HG02798 (cell line): ENCODE measurements at regions not wholly inside any gene's neighbourhood (a gene's known extent, or its start where the extent isn't known, plus 50 kb on each side); places are given as distances from the start of the nearest gene placed in this dataset.
A peak's percentile ranks its signal among the peaks of the same experiment; 100 is the strongest.

Experiments
- ATAC-seq: cut with Tn5 transposase; IDR thresholded peaks from one replicate; pipeline ENCODE4 v1.9.1; 2021; ENCODE audit warnings: mild to moderate bottlenecking; ENCODE audit not compliant: unreplicated experiment, poor library complexity

DNA sequence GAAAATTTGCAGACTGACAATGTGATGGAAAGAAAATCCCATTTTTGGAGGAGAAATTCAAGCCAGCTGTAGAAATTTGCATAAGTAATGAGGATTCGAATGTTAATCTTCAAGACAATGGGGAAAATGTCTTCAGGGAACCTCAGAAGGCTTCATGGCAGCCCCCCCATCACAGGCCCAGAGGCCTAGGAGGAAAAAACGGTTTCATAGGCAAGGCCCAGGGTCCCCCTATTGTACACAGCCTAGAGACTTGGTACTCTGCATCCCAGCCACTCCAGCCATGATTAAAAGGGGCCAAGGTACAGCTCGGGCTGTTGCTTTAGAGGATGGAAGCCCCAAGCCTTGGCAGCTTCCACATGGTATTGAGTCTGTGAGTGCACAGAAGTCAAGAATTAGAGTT lies 303.6 kb upstream of the PCDH7 start:
- ATAC-seq = no peak

DNA sequence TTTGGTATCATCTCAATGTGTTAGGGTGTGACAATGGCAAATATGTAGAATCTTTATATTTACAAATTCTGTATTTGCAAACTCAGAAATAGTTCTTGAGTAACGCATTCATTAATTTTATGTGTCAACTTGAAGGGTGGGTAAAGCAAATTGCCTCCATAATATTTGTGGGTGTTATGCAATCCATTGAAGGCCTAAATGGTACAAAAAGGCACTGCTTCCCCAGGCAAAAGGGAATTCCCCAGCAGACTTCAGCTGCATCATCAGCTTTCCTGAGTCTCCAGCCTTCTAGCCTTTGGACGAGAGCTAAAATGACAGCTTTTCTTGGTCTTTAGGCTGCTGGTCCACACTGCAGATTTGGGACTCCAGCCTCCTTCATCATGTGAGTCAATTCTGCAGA lies 292.2 kb upstream of the PCDH7 start:
- ATAC-seq = no peak

DNA sequence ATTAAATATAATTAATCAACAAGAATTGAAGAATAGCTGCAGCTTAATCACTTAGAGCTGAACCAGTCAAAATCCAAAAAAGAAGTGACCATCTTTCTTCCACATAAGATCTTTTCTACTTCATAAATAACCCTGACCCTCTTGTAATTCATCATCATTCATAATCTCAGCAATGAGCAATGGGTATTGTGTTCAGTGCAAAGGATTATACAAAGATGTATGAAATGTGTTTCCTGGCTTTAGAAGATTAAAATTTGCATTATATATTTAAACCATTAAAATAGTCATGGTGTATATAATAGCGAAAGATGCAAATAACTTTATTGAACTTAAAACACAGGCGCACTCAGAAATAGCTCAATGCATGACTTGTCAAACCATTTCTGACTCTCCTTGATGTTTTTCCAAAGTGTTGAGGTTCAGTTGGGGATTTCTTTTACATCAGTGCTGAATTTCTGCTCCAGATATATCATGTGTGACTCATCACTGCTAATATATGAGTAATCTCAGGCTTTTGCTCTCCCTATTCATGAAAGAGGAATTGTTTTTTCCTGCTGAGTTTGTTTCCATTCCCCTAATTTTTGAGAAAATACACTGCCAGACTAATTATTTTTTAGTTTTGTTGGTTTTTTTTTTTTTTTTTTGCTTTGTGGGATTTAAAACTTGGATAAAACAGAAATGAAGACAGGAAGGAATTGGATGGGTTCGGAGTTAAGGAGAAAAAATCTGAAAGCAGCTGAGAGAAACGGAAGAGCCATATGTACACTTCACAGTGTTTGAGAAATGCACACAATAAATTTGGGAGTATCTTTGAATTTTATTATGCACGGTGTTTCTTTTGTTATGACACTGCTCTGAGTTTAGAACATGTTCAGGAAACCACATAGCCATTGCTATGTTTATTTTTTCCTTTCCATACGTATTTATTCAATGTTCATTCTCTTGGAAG lies 290.1 kb upstream of the PCDH7 start:
- no peak for ATAC-seq

DNA sequence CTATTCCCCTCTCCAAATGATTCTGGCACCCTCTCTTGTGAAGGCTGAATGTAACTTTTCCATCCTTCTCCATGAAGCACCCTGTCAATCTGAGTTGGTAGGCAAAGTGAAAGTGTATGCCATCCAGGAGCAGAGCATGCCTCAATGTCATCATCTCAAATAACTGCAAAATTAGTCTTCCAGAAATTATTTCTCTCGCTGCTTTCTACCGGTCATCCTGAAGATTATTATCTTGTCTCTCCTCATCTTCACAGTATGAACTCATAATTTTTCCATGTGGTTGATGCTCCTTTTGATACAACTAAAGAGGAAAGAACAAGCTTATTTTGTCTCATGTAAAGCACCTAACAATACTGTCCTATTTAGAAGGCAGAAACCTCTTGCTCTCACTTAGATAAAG lies 285.5 kb upstream of the PCDH7 start:
- ATAC-seq = no peak

DNA sequence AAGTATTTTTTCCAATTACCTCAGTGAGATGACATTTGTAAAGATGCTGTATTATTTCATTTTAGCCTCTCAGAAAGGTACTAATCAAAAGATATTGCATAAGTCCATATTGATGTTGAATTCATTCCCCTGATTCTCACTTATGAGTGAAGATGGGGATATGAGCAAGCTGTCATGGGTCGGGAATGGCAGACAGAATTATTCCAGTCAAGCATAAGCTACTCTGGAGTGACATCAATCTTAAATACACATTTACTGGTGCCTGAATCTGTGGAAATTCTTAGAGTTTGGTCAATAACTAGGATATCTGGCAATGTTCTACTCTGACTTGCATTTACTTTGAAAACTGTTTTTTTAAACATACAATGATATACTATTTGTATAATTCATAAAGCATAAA lies 283.8 kb upstream of the PCDH7 start:
- no peak for ATAC-seq

DNA sequence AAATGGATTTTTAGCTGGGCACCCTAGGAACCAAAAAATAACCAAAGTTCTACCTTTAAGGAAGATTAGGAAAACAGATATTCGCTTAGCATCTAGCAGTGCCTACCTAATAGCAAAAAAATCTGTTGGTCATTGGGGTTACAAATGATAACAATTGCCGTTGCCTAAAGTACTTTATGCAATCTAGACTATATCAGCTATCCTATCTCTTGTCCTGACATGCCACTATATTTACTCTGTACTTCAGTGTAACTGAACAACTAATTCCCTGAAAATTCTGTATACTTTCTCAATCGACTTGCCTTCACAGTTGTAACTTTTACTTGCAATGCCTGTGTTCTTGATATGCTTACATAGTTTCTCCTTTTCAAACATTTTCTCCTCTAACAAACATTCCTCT lies 282.9 kb upstream of the PCDH7 start:
- ATAC-seq = no peak

DNA sequence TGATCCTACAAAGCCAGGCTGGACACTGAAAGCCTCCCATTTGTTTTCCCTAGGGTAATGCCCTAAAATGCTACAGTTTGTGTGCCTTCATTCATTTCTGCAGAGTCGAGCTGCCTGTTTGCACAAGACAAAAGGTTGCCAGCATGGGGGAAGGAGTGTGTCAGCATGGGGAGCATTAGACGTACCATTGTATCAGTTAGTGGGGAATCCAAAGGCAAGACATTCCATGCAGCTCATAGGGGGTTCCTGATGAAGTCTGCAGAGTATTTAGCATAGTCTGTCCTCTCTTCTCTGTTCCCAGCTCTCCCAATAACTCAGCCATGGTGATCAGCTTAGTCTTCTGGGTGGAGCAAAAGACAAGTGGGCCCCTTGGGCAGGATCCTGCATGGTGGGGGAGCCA lies 276.9 kb upstream of the PCDH7 start:
- no peak for ATAC-seq

DNA sequence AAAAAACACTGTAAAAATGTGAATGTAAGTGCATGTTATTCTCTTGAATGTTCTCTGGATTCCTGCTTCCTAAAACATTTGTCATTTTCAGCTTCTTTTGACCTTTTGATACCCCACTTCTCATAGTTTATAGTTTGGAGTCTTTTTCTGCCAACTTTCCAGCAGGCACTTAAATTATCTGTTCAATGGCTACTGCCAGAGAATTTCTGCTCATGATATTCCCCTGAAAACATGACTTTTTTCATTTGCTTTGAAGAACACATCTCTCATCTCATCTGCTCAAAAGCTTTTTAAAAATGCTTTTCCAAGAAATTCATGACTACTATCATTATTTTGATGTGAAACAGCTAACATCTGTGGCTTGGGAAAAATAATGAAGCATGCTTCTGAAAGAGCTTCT lies 269.7 kb upstream of the PCDH7 start:
- no peak for ATAC-seq

DNA sequence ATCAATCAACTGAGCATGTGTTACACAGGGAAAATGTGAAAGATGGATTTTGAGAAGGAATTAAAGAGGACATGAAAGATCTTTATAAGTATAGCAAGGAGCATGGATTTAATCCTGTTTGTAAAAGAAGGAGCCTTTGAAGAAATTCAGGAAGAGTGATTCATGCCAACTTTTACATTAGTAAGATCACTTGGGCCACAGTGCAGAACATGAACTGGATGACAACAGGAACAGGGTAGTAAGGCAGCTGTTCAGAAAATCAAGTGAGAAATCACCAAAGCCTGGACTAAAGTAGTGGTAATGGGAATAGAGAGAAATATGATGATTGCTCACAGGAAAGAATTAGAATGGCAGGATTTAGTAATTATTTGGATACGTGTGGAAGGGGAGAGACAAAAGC lies 265.7 kb upstream of the PCDH7 start:
- ATAC-seq = no peak

DNA sequence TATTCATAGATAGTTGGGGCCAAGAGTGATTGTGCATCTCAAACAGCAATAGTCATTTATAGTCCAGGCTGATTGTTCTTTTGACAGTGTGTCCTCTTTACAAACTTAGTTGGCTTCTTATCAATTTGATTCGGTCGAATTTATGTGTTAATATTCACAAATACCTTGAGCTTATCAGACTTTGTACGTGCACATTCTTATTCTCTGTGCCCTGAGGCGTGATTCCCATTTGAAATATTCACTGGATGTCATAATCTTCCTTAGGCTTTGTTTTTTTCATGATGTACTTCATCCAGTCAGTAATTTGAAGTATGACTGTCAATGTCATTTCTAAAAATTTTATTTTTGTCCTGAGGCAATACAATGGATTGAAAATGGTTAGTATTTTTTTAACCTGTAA lies 263.5 kb upstream of the PCDH7 start:
- no peak for ATAC-seq

DNA sequence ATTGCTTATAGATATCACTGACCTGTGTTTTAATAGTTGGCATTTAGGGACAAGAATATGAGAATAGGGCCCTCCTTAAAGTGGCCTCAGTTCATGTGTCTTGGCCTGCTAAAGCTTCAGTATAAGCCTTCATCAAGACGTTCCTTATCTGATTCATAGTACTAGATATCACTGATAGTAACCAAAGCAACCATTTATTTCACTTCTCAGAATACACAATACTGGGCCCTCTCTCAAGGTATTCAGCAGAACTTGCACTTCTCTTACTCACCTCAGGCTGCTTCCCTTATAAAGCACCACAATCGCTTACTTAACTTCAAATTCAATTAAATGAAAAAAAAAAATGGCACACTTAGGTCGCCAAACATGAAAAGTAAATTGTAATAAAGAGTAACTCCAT lies 259.4 kb upstream of the PCDH7 start:
- peak; percentile 43 for ATAC-seq

DNA sequence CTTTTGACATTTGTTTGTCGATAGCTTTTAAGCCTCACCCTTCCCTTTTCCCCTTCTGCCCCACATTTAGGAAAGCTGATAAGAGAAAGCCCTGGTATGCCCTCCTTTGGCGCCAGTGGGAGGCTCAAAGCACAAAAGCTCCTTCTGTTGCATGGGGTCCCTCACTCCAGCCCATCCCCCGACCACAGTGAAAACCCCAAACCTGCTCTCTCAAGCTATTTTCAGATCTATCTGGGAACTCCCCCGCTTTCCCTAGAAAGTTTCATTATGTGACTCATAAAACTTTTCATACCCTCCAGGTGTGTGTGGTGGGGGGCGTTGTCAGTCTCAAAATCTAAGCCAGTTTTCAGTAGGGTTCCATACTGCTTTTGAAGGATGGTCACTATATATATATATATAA lies 259.0 kb upstream of the PCDH7 start:
- peak; percentile 66 for ATAC-seq

DNA sequence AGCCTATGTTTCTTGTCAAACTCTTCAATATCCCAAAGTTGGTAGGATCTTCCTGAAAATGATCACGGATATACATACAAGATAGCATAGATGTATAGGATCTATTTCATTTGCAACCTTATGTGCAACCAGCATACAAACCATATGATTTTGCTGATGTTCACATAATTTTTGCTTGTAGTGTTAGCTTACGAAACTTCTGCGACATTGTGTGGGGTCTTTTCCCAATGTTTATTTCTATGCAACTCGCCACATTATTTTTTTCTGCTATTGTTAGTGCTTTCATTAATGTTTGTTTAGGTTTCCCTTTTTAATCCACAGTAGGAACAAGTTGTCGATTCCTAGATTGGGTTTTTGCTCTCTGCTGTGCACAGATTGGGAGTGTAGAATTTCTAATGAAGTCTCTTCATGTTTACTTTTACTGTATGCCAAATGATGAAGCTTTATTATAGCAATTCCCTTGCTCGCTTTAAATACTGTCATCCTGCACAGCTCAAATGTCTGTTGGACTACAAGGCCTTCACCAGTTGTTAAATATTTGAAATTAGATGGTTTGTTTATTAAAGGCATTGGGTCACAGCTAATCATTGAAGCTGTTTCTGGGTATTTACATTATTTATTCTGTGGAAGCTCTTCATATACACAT lies 257.6 kb upstream of the PCDH7 start:
- no peak for ATAC-seq

DNA sequence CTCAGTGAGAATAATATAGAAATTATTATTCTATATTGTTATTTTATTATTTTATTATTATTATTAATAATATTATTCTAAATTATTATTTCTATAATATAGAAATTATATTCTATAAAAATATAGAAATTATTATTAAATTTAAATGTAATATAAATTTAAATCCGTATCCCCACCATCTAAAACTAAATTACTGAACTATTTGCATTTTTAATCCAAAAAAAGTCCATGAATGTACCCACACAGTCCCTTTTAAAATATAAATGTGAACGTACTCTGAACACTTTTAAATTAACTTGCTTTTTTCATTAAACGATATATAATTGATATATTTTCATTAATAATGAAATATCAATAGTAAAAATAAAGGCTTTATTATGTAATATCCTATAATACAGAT lies 248.3 kb upstream of the PCDH7 start:
- no peak for ATAC-seq

DNA sequence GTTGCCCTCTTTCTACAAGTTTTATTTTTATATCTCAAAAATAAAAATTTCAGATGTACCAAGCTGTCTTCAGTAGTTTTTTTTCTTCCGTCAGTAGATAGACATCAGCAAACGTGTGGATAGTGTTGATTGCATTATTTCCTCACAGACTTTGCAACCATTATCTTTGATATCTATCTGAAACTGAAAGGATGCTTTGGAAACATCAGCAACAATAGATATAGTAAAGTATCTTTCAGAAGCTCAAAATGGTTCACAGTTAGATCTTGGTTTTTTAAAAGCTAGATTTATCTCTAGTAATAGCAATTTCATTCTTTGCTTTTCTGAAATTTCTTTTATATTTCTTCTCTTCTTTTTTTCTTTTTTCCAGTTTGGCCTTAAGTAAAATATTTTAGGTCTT lies 246.9 kb upstream of the PCDH7 start:
- no peak for ATAC-seq

DNA sequence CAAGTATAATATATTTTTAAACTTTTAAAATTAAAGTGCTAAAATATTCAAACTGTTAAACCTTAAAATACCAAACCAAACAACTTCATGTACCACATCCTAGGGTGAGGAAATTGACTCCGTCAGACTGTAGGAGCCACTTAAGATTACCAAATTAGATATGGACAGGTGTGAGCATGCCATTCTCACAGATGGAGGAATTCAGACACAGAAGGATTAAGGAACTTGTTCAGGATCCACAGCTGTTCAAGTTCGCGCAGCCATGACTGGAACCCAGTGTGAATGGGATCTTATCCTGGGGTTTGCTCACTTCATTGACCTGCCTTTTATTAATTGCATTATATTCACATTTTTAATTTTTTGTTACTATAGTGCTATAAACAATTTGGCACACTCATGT lies 224.9 kb upstream of the PCDH7 start:
- ATAC-seq = no peak

DNA sequence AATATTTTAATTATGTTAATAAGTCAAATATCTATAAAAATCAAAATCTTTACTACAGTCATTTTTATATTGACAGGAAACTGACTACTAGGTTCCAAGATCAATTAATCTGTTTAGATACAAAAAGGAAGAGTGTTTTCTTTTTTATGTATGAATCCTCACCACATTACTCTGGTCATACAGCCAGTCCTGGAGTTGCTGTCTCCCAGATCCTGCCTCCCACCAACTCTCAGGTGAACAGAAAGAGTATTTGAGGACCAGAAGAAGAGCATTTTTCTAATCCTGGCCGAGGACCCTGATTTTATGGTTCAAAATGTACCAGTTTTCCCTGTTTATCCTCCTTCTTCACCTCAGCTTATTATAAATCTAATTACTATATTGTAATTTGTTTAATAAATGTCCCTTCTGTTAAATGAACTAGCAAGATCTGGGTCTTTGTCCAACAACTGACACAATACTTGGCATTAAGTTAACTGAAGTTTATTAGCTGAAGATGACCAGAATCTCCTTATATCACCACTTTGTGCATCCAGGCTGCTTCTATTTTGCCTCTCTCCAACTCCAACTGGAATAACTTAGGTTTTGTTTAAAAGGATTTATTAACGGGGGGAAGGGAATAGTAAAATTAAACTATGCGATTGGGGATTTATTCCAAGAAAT lies 224.4 kb upstream of the PCDH7 start:
- ATAC-seq = no peak

DNA sequence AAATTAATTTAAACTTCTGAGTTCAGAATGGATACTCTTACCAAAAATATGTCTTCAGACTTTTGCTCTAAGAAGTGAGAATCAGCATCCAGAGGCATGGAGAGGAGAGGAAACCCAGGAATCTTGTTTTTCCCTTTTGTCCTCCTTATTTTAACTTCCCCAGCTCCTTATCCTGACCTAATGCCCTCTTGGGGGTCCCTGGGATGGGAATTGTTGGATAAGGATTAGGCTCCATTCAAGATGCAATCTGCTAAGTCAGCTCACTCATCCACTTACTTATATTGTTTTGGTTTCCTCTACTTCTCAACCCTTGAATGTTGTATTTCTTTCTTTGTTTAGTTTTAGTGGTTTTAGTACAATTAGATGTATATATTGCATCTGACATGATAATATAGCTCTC lies 208.4 kb upstream of the PCDH7 start:
- no peak for ATAC-seq

DNA sequence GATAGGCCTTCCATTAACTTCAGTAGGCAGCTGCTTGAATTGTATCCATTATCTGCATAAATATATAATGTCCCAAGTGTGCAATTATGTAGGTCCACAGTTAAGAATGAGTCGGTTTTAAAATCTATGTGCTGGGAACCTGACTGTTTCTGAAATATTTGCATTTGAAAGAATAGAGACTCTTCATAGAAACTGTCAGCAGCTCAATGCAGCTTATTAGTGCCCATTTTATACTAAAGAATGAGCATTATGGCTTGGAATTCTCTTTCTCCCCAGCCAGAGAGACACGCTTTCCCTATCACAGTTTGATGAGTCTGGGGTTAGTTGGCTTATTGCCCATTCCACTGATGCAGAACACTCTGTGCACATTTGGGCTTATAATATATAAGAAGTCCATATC lies 202.0 kb upstream of the PCDH7 start:
- no peak for ATAC-seq

DNA sequence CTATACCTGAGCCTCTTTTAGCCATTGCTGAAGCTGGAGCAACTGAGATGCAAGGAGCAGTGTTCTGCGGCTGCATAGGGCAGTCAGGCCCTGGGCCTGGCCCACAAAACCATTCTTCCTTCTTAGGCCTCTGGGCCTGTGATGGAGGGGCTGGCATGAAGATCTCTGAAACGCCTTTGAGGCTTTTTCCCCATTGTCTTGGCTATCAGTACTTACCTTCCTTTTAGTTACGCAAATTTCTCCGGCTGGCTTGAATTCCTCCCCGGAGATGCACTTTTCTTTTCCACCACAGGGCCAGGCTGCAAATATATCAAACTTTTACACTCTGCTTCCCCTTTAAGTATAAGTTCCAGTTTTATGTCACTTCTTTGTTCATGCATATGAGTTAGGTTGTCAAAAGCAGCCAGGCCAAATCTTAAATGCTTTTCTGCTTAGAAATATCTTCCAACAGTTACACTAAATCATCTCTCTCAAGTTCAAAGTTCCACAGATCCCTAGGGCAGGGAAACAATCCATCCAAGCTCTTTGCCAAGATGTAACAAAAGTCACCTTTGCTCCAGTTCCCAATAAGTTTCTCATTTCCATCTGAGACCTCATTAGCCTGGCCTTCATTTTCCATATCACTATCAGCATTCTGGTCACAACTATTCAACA lies 194.4 kb upstream of the PCDH7 start:
- no peak for ATAC-seq

DNA sequence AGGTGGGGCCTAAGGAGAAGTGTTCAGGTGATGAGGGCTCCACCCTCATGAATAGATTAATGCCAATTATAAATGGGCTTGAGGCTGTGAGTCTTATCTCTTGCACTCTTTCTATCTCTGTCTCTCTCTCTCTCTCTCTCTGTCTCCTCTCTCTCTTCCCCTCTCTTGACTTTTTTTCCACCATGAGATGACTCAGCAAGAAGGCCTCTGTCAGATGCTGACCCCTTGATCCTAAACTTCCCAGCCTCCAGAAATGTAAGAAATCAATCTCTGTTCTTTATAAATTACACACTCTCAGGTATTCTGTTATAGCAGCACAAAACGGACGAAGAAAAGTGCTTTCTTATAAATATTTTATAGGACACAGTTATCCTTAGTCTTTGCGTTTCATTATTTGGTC lies 184.9 kb upstream of the PCDH7 start:
- ATAC-seq = no peak
